ENCODE measurements at regions not wholly inside any gene's neighbourhood (a gene's known extent, or its start where the extent isn't known, plus 50 kb on each side); places are given as distances from the start of the nearest gene placed in this dataset.

DNA sequence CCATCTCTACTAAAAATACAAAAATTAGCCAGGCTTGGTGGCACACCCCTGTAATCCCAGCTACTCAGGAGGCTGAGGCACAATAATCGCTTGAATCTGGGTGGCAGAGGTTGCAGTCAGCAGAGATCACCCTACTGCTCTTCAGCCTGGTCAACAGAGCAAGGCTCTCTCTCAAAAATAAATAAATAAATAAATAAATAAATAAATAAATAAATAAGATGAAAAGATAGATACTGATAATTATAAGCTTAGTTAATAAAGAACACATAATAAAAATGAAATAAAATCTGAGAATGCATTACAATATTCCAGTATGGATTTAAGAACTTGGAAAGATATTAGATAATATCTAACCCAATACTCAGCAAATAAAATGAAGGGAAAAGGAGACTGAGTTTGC, 235.9 kb upstream of the DAB1 start:
- TF ChIP-seq EZH2phosphoT487 (IDR thresholded peaks at IDR 0.05; ENCODE audit: low read depth, severe bottlenecking, unreplicated experiment): no peak
- no peak for TF ChIP-seq EZH2 (IDR thresholded peaks at IDR 0.05; ENCODE audit: borderline replicate concordance)
- TF ChIP-seq, protein P1, sequence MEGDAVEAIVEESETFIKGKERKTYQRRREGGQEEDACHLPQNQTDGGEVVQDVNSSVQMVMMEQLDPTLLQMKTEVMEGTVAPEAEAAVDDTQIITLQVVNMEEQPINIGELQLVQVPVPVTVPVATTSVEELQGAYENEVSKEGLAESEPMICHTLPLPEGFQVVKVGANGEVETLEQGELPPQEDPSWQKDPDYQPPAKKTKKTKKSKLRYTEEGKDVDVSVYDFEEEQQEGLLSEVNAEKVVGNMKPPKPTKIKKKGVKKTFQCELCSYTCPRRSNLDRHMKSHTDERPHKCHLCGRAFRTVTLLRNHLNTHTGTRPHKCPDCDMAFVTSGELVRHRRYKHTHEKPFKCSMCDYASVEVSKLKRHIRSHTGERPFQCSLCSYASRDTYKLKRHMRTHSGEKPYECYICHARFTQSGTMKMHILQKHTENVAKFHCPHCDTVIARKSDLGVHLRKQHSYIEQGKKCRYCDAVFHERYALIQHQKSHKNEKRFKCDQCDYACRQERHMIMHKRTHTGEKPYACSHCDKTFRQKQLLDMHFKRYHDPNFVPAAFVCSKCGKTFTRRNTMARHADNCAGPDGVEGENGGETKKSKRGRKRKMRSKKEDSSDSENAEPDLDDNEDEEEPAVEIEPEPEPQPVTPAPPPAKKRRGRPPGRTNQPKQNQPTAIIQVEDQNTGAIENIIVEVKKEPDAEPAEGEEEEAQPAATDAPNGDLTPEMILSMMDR (IDR thresholded peaks at IDR 0.05; ENCODE audit: poor library complexity): no peak
- H3K79me2 ChIP-seq: no peaks in the 10 kb centered on the region
- H3K4me2 ChIP-seq: no peak overlapping the region
- H3K4me1 ChIP-seq (ENCODE audit: insufficient read depth): no peaks in the 10 kb centered on the region
- H4K20me1 ChIP-seq (ENCODE audit: insufficient read depth, poor library complexity, severe bottlenecking): no peaks in the 10 kb centered on the region
- H3K4me3 ChIP-seq: no peak overlapping the region
- no peaks in the 10 kb centered on the region for H3K9me3 ChIP-seq (ENCODE audit: low read depth)
- H3K9me2 ChIP-seq (replicated peaks; ENCODE audit: insufficient read depth): no peaks in the 10 kb centered on the region
- H3K27ac ChIP-seq: no peak overlapping the region
- no peak overlapping the region for H2AFZ ChIP-seq
- H3K36me3 ChIP-seq (replicated peaks; ENCODE audit: insufficient read depth, low read depth): no peaks in the 10 kb centered on the region
- no peak for DNase-seq (ENCODE audit: low spot score)
- no peaks in the 10 kb centered on the region for H3K27me3 ChIP-seq
- WGBS (ENCODE audit: low lambda C conversion rate, missing lambda C conversion rate): 100% methylated on average over 1 of the region's 1 CpG

DNA sequence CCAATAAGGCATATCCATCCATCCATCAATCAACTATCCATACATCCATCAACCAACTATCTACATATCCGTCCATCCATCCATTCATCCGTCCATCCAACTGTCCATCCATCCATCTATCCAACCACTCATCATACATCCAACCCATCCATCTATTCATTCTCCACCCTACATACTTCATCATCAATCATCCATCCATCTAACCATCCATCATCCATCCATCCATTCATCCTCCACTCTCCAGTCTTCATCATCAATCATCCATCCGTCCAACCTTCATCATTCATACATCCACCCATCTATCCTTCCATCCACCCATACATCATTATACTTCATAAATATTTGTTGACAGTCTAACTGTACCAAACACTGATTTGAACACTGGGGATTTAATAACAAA, 231.3 kb upstream of the DAB1 start:
- Histone ChIP-seq H2AFZ (no peak overlapping the region), H3K9me2 (replicated peaks; ENCODE audit: insufficient read depth) (no peaks in the 10 kb centered on the region), H3K4me2 (no peak overlapping the region), H4K20me1 (ENCODE audit: insufficient read depth, poor library complexity, severe bottlenecking) (no peaks in the 10 kb centered on the region), H3K9me3 (ENCODE audit: low read depth) (no peaks in the 10 kb centered on the region), H3K27me3 (no peaks in the 10 kb centered on the region), H3K4me3 (no peak overlapping the region), H3K36me3 (replicated peaks; ENCODE audit: insufficient read depth, low read depth) (no peaks in the 10 kb centered on the region), H3K4me1 (ENCODE audit: insufficient read depth) (no peaks in the 10 kb centered on the region), H3K27ac (no peak overlapping the region), H3K79me2 (no peaks in the 10 kb centered on the region)
- 86% methylated on average over 3 of the region's 3 CpGs for WGBS (ENCODE audit: low lambda C conversion rate, missing lambda C conversion rate)
- no peak for DNase-seq (ENCODE audit: low spot score)
- TF ChIP-seq EZH2phosphoT487 (IDR thresholded peaks at IDR 0.05; ENCODE audit: low read depth, severe bottlenecking, unreplicated experiment) (no peak), EZH2 (IDR thresholded peaks at IDR 0.05; ENCODE audit: borderline replicate concordance) (no peak)
- TF ChIP-seq, protein P1 (IDR thresholded peaks at IDR 0.05; ENCODE audit: poor library complexity): no peak

DNA sequence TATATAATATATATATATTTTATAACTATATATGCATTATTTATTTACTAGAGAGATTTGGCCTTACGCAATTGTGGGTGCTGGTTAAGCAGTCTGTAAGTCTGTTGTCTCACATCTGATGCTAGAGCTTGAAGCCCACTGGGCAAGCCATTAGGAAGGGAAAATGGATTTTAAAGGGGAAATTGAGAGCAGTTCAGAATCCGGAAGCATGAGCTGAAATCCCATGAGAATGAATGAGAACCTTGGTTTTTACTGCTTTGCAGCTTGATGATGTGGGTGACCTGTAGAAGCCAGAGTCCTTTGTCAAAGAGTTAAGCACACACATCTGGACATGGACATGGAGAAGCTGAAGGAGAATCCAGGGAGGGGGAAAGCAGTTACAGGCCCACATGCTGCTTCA, 220.8 kb upstream of the DAB1 start:
- TF ChIP-seq EZH2 (IDR thresholded peaks at IDR 0.05; ENCODE audit: borderline replicate concordance) (no peak), EZH2phosphoT487 (IDR thresholded peaks at IDR 0.05; ENCODE audit: low read depth, severe bottlenecking, unreplicated experiment) (no peak)
- TF ChIP-seq, protein P1 (IDR thresholded peaks at IDR 0.05; ENCODE audit: poor library complexity): no peak

DNA sequence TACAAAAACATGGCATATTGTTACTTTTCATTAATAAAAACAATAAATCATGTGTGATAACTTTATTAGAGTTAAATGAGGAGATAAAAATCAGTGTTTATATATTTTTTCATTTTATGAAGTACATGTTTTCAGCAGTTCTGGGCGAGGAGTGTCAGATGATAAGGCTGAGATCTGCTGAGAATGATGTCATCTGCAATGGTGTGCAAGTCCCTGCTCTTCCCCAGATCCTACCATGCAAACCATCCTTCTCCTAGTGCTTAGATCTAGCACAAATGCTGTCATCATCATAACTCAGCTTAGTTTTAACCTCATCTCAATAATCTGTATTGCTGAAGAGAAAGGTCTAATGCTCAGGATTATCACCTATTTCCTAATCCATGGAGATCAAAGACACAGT, 214.4 kb upstream of the DAB1 start:
- no peak for DNase-seq (ENCODE audit: low spot score)
- Histone ChIP-seq H3K79me2 (no peaks in the 10 kb centered on the region), H3K4me1 (ENCODE audit: insufficient read depth) (no peaks in the 10 kb centered on the region), H3K9me3 (ENCODE audit: low read depth) (no peaks in the 10 kb centered on the region), H3K4me2 (no peak overlapping the region), H3K9me2 (replicated peaks; ENCODE audit: insufficient read depth) (no peaks in the 10 kb centered on the region), H3K27ac (no peak overlapping the region), H2AFZ (no peak overlapping the region), H3K4me3 (no peak overlapping the region), H4K20me1 (ENCODE audit: insufficient read depth, poor library complexity, severe bottlenecking) (no peaks in the 10 kb centered on the region), H3K27me3 (no peaks in the 10 kb centered on the region), H3K36me3 (replicated peaks; ENCODE audit: insufficient read depth, low read depth) (no peaks in the 10 kb centered on the region)
- WGBS (ENCODE audit: low lambda C conversion rate, missing lambda C conversion rate): 54% methylated on average over 1 of the region's 1 CpG
- TF ChIP-seq EZH2 (IDR thresholded peaks at IDR 0.05; ENCODE audit: borderline replicate concordance) (no peak), EZH2phosphoT487 (IDR thresholded peaks at IDR 0.05; ENCODE audit: low read depth, severe bottlenecking, unreplicated experiment) (no peak)
- TF ChIP-seq, protein P1 (IDR thresholded peaks at IDR 0.05; ENCODE audit: poor library complexity): no peak

More for the DNA sequence above, 220.8 kb upstream of the DAB1 start:
- no peak overlapping the region for H3K27ac ChIP-seq
- H3K4me2 ChIP-seq: no peak overlapping the region
- H3K36me3 ChIP-seq (replicated peaks; ENCODE audit: insufficient read depth, low read depth): no peaks in the 10 kb centered on the region
- H4K20me1 ChIP-seq (ENCODE audit: insufficient read depth, poor library complexity, severe bottlenecking): no peaks in the 10 kb centered on the region
- H3K4me3 ChIP-seq: no peak overlapping the region
- H3K9me2 ChIP-seq (replicated peaks; ENCODE audit: insufficient read depth): no peaks in the 10 kb centered on the region
- DNase-seq (ENCODE audit: low spot score): no peak
- no peak overlapping the region for H2AFZ ChIP-seq
- no peaks in the 10 kb centered on the region for H3K4me1 ChIP-seq (ENCODE audit: insufficient read depth)
- no peaks in the 10 kb centered on the region for H3K79me2 ChIP-seq
- WGBS (ENCODE audit: low lambda C conversion rate, missing lambda C conversion rate): 97% methylated on average over 2 of the region's 2 CpGs
- H3K27me3 ChIP-seq: no peaks in the 10 kb centered on the region
- H3K9me3 ChIP-seq (ENCODE audit: low read depth): no peaks in the 10 kb centered on the region
